ENCODE measurements at regions not wholly inside any gene's neighbourhood (a gene's known extent, or its start where the extent isn't known, plus 50 kb on each side); places are given as distances from the start of the nearest gene placed in this dataset.

DNA sequence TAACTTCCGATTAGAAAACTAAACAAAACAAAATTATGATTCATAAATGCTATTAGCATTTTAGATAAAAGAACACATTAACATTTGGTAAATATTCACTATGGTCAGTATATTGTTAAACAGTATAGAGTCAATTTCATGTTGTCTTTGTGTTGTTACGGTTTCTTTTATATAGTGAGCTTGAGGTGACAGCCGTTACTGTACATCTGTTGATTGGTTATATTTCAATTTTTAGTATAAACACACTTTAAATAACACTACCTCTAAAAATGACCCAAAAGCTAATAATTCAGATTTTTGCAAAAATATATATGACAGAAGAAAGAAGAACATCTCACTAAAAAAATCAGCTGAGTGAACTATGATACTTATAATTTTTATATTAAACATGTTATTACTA lies 249.0 kb upstream of the LUZP2 start:
- no peak for ATAC-seq
- TF ChIP-seq ZC3H10 (CRISPR knock-in tag; IDR thresholded peaks at IDR 0.05), result no peak
- no peak for TF ChIP-seq RARB (CRISPR knock-in tag; IDR thresholded peaks at IDR 0.05)
- TF ChIP-seq ZFP3 (CRISPR knock-in tag; IDR thresholded peaks at IDR 0.05), result no peak
- TF ChIP-seq ZNF70 (CRISPR knock-in tag; IDR thresholded peaks at IDR 0.05), result no peak
- TF ChIP-seq PPARA (CRISPR knock-in tag; IDR thresholded peaks at IDR 0.05; ENCODE audit: borderline replicate concordance), result no peak
- no peak for TF ChIP-seq ESRRG (CRISPR knock-in tag; IDR thresholded peaks at IDR 0.05)
- TF ChIP-seq GLIS3 (CRISPR knock-in tag; IDR thresholded peaks at IDR 0.05), result no peak
- TF ChIP-seq, protein P1, sequence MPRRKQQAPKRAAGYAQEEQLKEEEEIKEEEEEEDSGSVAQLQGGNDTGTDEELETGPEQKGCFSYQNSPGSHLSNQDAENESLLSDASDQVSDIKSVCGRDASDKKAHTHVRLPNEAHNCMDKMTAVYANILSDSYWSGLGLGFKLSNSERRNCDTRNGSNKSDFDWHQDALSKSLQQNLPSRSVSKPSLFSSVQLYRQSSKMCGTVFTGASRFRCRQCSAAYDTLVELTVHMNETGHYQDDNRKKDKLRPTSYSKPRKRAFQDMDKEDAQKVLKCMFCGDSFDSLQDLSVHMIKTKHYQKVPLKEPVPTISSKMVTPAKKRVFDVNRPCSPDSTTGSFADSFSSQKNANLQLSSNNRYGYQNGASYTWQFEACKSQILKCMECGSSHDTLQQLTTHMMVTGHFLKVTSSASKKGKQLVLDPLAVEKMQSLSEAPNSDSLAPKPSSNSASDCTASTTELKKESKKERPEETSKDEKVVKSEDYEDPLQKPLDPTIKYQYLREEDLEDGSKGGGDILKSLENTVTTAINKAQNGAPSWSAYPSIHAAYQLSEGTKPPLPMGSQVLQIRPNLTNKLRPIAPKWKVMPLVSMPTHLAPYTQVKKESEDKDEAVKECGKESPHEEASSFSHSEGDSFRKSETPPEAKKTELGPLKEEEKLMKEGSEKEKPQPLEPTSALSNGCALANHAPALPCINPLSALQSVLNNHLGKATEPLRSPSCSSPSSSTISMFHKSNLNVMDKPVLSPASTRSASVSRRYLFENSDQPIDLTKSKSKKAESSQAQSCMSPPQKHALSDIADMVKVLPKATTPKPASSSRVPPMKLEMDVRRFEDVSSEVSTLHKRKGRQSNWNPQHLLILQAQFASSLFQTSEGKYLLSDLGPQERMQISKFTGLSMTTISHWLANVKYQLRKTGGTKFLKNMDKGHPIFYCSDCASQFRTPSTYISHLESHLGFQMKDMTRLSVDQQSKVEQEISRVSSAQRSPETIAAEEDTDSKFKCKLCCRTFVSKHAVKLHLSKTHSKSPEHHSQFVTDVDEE (CRISPR knock-in tag; IDR thresholded peaks at IDR 0.05), result no peak
- TF ChIP-seq, protein P2, sequence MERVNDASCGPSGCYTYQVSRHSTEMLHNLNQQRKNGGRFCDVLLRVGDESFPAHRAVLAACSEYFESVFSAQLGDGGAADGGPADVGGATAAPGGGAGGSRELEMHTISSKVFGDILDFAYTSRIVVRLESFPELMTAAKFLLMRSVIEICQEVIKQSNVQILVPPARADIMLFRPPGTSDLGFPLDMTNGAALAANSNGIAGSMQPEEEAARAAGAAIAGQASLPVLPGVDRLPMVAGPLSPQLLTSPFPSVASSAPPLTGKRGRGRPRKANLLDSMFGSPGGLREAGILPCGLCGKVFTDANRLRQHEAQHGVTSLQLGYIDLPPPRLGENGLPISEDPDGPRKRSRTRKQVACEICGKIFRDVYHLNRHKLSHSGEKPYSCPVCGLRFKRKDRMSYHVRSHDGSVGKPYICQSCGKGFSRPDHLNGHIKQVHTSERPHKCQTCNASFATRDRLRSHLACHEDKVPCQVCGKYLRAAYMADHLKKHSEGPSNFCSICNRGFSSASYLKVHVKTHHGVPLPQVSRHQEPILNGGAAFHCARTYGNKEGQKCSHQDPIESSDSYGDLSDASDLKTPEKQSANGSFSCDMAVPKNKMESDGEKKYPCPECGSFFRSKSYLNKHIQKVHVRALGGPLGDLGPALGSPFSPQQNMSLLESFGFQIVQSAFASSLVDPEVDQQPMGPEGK (CRISPR knock-in tag; IDR thresholded peaks at IDR 0.05; ENCODE audit: borderline replicate concordance), result no peak
- TF ChIP-seq TOX (CRISPR knock-in tag; IDR thresholded peaks at IDR 0.05; ENCODE audit: borderline replicate concordance), result no peak
- no peak for TF ChIP-seq ARNTL (CRISPR knock-in tag; IDR thresholded peaks at IDR 0.05; ENCODE audit: borderline replicate concordance, low read depth)
- no peak for TF ChIP-seq ZNF8 (CRISPR knock-in tag; IDR thresholded peaks at IDR 0.05)
- TF ChIP-seq, protein P3, sequence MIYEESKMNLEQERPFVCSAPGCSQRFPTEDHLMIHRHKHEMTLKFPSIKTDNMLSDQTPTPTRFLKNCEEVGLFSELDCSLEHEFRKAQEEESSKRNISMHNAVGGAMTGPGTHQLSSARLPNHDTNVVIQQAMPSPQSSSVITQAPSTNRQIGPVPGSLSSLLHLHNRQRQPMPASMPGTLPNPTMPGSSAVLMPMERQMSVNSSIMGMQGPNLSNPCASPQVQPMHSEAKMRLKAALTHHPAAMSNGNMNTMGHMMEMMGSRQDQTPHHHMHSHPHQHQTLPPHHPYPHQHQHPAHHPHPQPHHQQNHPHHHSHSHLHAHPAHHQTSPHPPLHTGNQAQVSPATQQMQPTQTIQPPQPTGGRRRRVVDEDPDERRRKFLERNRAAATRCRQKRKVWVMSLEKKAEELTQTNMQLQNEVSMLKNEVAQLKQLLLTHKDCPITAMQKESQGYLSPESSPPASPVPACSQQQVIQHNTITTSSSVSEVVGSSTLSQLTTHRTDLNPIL (CRISPR knock-in tag; IDR thresholded peaks at IDR 0.05; ENCODE audit: low read depth), result no peak
- TF ChIP-seq, protein P4, sequence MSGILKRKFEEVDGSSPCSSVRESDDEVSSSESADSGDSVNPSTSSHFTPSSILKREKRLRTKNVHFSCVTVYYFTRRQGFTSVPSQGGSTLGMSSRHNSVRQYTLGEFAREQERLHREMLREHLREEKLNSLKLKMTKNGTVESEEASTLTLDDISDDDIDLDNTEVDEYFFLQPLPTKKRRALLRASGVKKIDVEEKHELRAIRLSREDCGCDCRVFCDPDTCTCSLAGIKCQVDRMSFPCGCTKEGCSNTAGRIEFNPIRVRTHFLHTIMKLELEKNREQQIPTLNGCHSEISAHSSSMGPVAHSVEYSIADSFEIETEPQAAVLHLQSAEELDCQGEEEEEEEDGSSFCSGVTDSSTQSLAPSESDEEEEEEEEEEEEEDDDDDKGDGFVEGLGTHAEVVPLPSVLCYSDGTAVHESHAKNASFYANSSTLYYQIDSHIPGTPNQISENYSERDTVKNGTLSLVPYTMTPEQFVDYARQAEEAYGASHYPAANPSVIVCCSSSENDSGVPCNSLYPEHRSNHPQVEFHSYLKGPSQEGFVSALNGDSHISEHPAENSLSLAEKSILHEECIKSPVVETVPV (CRISPR knock-in tag; IDR thresholded peaks at IDR 0.05), result no peak
- TF ChIP-seq BACH2 (CRISPR knock-in tag; IDR thresholded peaks at IDR 0.05; ENCODE audit: borderline replicate concordance), result no peak
- TF ChIP-seq, protein P5, sequence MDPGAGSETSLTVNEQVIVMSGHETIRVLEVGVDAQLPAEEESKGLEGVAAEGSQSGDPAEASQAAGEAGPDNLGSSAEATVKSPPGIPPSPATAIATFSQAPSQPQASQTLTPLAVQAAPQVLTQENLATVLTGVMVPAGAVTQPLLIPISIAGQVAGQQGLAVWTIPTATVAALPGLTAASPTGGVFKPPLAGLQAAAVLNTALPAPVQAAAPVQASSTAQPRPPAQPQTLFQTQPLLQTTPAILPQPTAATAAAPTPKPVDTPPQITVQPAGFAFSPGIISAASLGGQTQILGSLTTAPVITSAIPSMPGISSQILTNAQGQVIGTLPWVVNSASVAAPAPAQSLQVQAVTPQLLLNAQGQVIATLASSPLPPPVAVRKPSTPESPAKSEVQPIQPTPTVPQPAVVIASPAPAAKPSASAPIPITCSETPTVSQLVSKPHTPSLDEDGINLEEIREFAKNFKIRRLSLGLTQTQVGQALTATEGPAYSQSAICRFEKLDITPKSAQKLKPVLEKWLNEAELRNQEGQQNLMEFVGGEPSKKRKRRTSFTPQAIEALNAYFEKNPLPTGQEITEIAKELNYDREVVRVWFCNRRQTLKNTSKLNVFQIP (CRISPR knock-in tag; IDR thresholded peaks at IDR 0.05; ENCODE audit: borderline replicate concordance, low read depth), result no peak

DNA sequence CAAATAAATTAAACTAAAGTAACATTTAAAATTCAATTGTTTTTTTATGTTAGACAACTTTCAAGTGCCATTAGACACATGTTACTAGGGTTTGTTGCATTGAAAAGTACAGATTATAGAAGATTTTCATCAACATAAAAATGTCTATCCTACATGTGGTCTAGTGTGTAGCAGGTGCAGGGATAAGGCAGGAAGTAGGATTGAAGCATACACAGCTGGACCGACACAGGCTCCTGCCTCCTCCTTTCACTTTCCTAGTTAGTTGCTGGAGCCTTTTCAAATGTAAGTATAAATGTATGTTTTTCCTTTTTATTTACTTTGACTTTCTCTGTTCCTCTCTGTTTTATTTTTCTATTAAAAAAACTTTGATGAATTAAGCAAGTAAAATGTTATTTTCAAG lies 246.9 kb upstream of the LUZP2 start:
- TF ChIP-seq ARNTL (CRISPR knock-in tag; IDR thresholded peaks at IDR 0.05; ENCODE audit: borderline replicate concordance, low read depth), result no peak
- TF ChIP-seq ZFP30 (CRISPR knock-in tag; IDR thresholded peaks at IDR 0.05), result no peak
- TF ChIP-seq SNAI2 (CRISPR knock-in tag; IDR thresholded peaks at IDR 0.05), result no peak
- no peak for TF ChIP-seq TOX (CRISPR knock-in tag; IDR thresholded peaks at IDR 0.05; ENCODE audit: borderline replicate concordance)
- no peak for TF ChIP-seq ESRRG (CRISPR knock-in tag; IDR thresholded peaks at IDR 0.05)
- no peak for TF ChIP-seq OSR1 (CRISPR knock-in tag; IDR thresholded peaks at IDR 0.05)
- no peak for TF ChIP-seq CSDC2 (CRISPR knock-in tag; IDR thresholded peaks at IDR 0.05)
- TF ChIP-seq GLIS3 (CRISPR knock-in tag; IDR thresholded peaks at IDR 0.05), result no peak
- TF ChIP-seq ZNF8 (CRISPR knock-in tag; IDR thresholded peaks at IDR 0.05), result no peak
- ATAC-seq, result no peak

DNA sequence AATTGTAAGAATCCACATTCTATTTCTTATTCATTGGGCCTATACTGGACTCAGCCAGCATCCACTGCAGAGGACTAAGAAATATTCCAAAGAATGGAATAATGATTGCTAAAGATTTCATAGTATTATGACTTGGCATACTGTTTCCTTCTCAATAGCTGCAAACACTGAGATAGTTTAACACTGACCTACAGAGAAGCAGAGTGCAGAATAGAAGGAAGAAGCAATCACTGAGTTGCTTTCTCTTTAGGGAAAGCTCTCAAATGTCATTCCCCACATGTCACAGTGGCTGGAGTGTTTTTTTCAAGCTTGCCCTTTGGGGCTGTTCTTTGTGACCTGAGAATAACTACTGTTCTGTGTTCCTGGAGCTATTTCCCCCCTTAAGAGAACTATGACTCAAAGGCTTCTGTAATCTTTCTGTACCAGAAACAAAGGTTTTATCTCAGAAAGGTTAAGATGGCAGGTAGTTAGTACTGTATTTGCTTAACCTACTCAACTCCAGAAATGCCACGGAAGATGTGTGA lies 243.6 kb upstream of the LUZP2 start:
- ATAC-seq, result no peak
- no peak for TF ChIP-seq GLIS3 (CRISPR knock-in tag; IDR thresholded peaks at IDR 0.05)
- no peak for TF ChIP-seq ISL1 (CRISPR knock-in tag; IDR thresholded peaks at IDR 0.05)
- TF ChIP-seq ZNF565 (CRISPR knock-in tag; conservative IDR thresholded peaks at IDR 0.05; ENCODE audit: low read depth), result no peak
- TF ChIP-seq ESRRG (CRISPR knock-in tag; IDR thresholded peaks at IDR 0.05), result no peak
- no peak for TF ChIP-seq SNAI2 (CRISPR knock-in tag; IDR thresholded peaks at IDR 0.05)
- TF ChIP-seq ARNTL (CRISPR knock-in tag; IDR thresholded peaks at IDR 0.05; ENCODE audit: borderline replicate concordance, low read depth), result no peak
- no peak for TF ChIP-seq ZNF70 (CRISPR knock-in tag; IDR thresholded peaks at IDR 0.05)
- TF ChIP-seq ZFP30 (CRISPR knock-in tag; IDR thresholded peaks at IDR 0.05), result no peak
- no peak for TF ChIP-seq TOX (CRISPR knock-in tag; IDR thresholded peaks at IDR 0.05; ENCODE audit: borderline replicate concordance)
- no peak for TF ChIP-seq ZC3H10 (CRISPR knock-in tag; IDR thresholded peaks at IDR 0.05)
- TF ChIP-seq, protein P5 (CRISPR knock-in tag; IDR thresholded peaks at IDR 0.05; ENCODE audit: borderline replicate concordance, low read depth), result no peak
